ENCODE measurements at regions not wholly inside any gene's neighbourhood (a gene's known extent, or its start where the extent isn't known, plus 50 kb on each side); places are given as distances from the start of the nearest gene placed in this dataset.

GRCh38 chr3:157573780-157574378, 70.7 kb upstream of the VEPH1 start:
- no peak for DNase-seq

DNA sequence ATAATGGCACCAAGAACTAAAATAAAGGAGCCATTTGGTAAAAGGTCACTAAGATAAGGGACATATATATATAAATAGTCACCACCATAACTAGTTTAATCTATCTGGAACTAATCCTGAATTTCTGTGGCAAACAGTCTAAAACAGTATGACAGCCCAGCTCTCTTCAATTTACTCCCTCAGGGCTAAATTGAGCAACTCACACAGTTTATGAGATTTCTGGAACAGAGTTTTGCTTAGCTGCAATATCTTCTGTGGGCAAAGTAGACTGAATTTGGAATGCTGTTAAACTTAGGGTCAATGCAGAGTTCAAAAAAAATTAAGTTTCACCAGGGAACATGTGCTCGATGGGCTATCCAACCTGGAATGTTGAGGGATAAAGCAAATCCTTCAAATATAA, 70.1 kb upstream of the VEPH1 start:
- DNase-seq, result no peak

DNA sequence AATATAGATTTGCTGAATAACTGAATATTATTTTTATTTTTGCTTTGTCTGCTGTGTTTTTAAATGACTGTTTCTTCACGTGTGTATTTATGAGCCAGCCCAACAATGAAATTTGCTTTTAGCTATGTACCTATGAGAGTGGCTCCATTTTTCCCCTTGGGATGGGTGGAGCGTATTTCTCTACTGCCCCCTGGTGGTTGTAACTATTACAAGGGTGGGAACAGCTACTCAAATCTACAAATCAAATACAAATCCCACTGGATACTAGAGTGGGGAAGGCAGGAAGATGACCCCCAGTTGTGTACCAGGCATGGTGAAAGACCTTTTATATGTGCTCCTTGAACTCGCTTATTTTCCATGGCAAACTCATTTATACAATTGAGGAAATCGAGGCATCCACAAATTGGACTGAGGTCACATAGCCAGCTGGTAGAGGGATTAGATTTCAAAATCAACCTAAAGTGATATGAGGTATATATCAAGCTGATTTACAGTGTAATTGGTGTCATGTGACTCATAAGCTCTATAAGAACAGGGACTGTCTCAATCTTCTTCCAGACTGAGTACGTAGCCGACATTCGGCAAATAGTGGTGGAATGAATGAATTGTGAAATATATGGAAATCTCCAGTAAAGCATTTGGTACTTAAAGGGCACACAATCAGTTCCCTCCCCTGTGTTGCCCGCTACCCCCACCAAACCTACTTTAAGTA, 69.5 kb upstream of the VEPH1 start:
- DNase-seq, result peak; percentile 4

DNA sequence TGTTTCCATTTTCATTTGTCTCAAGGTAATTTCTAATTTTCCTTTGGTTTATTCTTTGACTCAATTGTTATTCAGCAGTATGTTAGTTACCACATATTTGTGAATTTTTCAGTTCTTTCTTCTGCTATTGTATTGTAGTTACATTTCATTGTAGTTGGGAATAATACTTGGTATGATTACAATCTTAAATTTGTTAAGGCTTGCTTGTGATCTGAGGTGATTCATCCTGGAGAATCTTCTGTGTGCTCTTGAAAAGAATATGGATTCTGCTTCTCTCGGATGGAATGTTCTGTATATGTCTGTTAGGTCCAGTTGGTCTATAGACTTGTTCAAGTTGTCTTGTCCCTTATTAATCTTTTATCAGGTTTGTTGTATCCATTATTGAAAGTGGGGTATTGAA, 63.4 kb upstream of the VEPH1 start:
- no peak for DNase-seq

GRCh38 chr3:157559401-157559800, 56.2 kb upstream of the VEPH1 start:
- no peak for DNase-seq
